ENCODE measurements at regions not wholly inside any gene's neighbourhood (a gene's known extent, or its start where the extent isn't known, plus 50 kb on each side); places are given as distances from the start of the nearest gene placed in this dataset.

GRCh38 chr6:126625019-126625418 is 285.1 kb downstream of the CENPW start:
- Histone ChIP-seq H4K20me1 (ENCODE audit: insufficient read depth, low read length) (no peaks in the 10 kb centered on the region), H3K27me3 (ENCODE audit: insufficient read depth, low read length) (no peaks in the 10 kb centered on the region), H3K36me3 (ENCODE audit: insufficient read depth, low read length) (no peaks in the 10 kb centered on the region), H3K4me3 (ENCODE audit: insufficient read depth, low read length) (no peak overlapping the region), H3K27ac (ENCODE audit: low read depth, low read length) (no peak overlapping the region), H2AFZ (ENCODE audit: low read length) (no peak overlapping the region), H3K4me1 (ENCODE audit: insufficient read depth, low read length) (no peaks in the 10 kb centered on the region), H3K9me3 (ENCODE audit: low read depth, low read length) (no peaks in the 10 kb centered on the region), H3K79me2 (ENCODE audit: insufficient read depth, low read length) (no peaks in the 10 kb centered on the region), H3K4me2 (ENCODE audit: insufficient read depth, low read length) (no peak overlapping the region)
- no peak for DNase-seq (ENCODE audit: insufficient read length, low spot score, missing footprints)
- TF ChIP-seq CTCF (IDR thresholded peaks at IDR 0.05; ENCODE audit: extremely low read depth, low read depth, low read length), result no peak

DNA sequence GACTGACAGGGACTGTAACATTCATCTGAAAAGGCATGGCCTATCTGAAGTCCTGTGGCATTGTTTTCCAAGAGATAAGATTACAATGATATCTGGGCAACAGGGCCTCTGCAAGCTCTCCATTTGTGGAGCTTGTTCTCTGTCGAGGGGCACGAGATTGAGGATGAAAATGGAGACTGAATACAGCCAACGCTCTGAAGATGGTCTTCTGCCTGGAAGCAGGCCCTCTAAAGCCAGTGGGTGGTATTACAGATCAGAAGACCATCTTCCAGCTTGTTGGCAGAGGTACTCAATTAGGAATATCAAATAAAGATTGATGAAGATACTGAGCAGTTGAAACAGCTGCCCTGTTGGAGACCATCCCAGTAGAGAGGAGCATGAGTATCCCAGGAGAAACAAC is 288.2 kb downstream of the CENPW start:
- H3K36me3 ChIP-seq (ENCODE audit: insufficient read depth, low read length), result no peaks in the 10 kb centered on the region
- H2AFZ ChIP-seq (ENCODE audit: low read length), result no peak overlapping the region
- no peaks in the 10 kb centered on the region for H4K20me1 ChIP-seq (ENCODE audit: insufficient read depth, low read length)
- no peak for TF ChIP-seq CTCF (IDR thresholded peaks at IDR 0.05; ENCODE audit: extremely low read depth, low read depth, low read length)
- H3K79me2 ChIP-seq (ENCODE audit: insufficient read depth, low read length), result no peaks in the 10 kb centered on the region
- no peak overlapping the region for H3K4me2 ChIP-seq (ENCODE audit: insufficient read depth, low read length)
- DNase-seq (ENCODE audit: insufficient read length, low spot score, missing footprints), result no peak
- H3K4me1 ChIP-seq (ENCODE audit: insufficient read depth, low read length), result no peaks in the 10 kb centered on the region
- no peak overlapping the region for H3K27ac ChIP-seq (ENCODE audit: low read depth, low read length)
- no peaks in the 10 kb centered on the region for H3K27me3 ChIP-seq (ENCODE audit: insufficient read depth, low read length)
- no peaks in the 10 kb centered on the region for H3K9me3 ChIP-seq (ENCODE audit: low read depth, low read length)
- H3K4me3 ChIP-seq (ENCODE audit: insufficient read depth, low read length), result no peak overlapping the region

- Histone ChIP-seq H3K36me3 (ENCODE audit: insufficient read depth, low read length) (no peaks in the 10 kb centered on the region), H3K79me2 (ENCODE audit: insufficient read depth, low read length) (no peaks in the 10 kb centered on the region), H3K4me3 (ENCODE audit: insufficient read depth, low read length) (no peak overlapping the region), H2AFZ (ENCODE audit: low read length) (no peak overlapping the region), H3K9me3 (ENCODE audit: low read depth, low read length) (no peaks in the 10 kb centered on the region), H3K4me1 (ENCODE audit: insufficient read depth, low read length) (no peaks in the 10 kb centered on the region), H3K27me3 (ENCODE audit: insufficient read depth, low read length) (no peaks in the 10 kb centered on the region), H4K20me1 (ENCODE audit: insufficient read depth, low read length) (no peaks in the 10 kb centered on the region), H3K27ac (ENCODE audit: low read depth, low read length) (no peak overlapping the region), H3K4me2 (ENCODE audit: insufficient read depth, low read length) (no peak overlapping the region)
- no peak for DNase-seq (ENCODE audit: insufficient read length, low spot score, missing footprints)
- TF ChIP-seq CTCF (IDR thresholded peaks at IDR 0.05; ENCODE audit: extremely low read depth, low read depth, low read length), result no peak
Observed at GRCh38 chr6:126631363-126631762, 291.4 kb downstream of the CENPW start.

- TF ChIP-seq CTCF (IDR thresholded peaks at IDR 0.05; ENCODE audit: extremely low read depth, low read depth, low read length), result no peak
- no peak overlapping the region for H3K27ac ChIP-seq (ENCODE audit: low read depth, low read length)
- no peak overlapping the region for H3K4me3 ChIP-seq (ENCODE audit: insufficient read depth, low read length)
- no peak overlapping the region for H3K4me2 ChIP-seq (ENCODE audit: insufficient read depth, low read length)
- no peaks in the 10 kb centered on the region for H3K79me2 ChIP-seq (ENCODE audit: insufficient read depth, low read length)
- no peaks in the 10 kb centered on the region for H4K20me1 ChIP-seq (ENCODE audit: insufficient read depth, low read length)
- no peak for DNase-seq (ENCODE audit: insufficient read length, low spot score, missing footprints)
- no peaks in the 10 kb centered on the region for H3K9me3 ChIP-seq (ENCODE audit: low read depth, low read length)
- no peak overlapping the region for H2AFZ ChIP-seq (ENCODE audit: low read length)
- no peaks in the 10 kb centered on the region for H3K27me3 ChIP-seq (ENCODE audit: insufficient read depth, low read length)
- no peaks in the 10 kb centered on the region for H3K4me1 ChIP-seq (ENCODE audit: insufficient read depth, low read length)
- no peaks in the 10 kb centered on the region for H3K36me3 ChIP-seq (ENCODE audit: insufficient read depth, low read length)
Observed at GRCh38 chr6:126632271-126632670, 292.4 kb downstream of the CENPW start.

Data from osteoblast (primary cell).